ENCODE measurements at regions not wholly inside any gene's neighbourhood (a gene's known extent, or its start where the extent isn't known, plus 50 kb on each side); places are given as distances from the start of the nearest gene placed in this dataset.
"Not testable (repeated sequence)": the region's sequence is repeated elsewhere in the genome, so short reads cannot be mapped to it uniquely, and the experiment has no call there.

DNA sequence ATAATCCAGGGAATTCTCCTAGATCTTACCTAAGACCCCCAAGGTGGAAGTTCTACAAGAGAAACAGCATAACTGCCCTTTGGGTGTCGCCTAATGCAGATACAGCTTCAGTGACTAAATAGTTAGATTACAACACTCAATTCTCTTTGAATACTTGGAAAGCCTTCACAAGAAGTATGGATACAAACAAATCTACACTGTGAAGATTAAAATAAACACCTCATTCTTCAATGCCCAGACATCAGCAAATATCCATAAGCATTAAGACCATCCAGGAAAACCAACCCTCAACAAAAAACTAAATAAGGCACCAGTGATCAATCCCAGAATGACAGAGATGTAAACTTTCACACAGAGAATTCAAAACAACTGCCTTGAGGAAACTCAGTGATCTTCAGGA, 963.2 kb downstream of the PLOD2 start:
- Mint-ChIP-seq H3K4me1 (ENCODE audit: low read depth) (no peaks in the 10 kb centered on the region), H3K27ac (no peak overlapping the region), H3K27me3 (ENCODE audit: low read depth) (no peaks in the 10 kb centered on the region), H3K9me3 (peaks cover 5 to 6% of the 10 kb centered on the region in 2 donors), H3K4me3 (no peak overlapping the region), H3K36me3 (ENCODE audit: insufficient read depth in 2 of 2) (peaks cover 0 to 3% of the 10 kb centered on the region in 2 donors)
- DNase-seq = no peak
- no peak for ATAC-seq (replicated peaks in 1 of 2)

GRCh38 chr3:145209561-145209960, 951.4 kb downstream of the PLOD2 start:
- no peak for ATAC-seq (replicated peaks in 1 of 2)
- H3K36me3 Mint-ChIP-seq (ENCODE audit: insufficient read depth in 2 of 2) = no peaks in the 10 kb centered on the region
- no peaks in the 10 kb centered on the region for H3K4me1 Mint-ChIP-seq (ENCODE audit: low read depth)
- H3K4me3 Mint-ChIP-seq = no peak overlapping the region
- no peak for DNase-seq
- H3K9me3 Mint-ChIP-seq = peaks cover 2 to 4% of the 10 kb centered on the region in 2 donors
- no peak overlapping the region for H3K27ac Mint-ChIP-seq
- H3K27me3 Mint-ChIP-seq (ENCODE audit: low read depth) = no peaks in the 10 kb centered on the region

DNA sequence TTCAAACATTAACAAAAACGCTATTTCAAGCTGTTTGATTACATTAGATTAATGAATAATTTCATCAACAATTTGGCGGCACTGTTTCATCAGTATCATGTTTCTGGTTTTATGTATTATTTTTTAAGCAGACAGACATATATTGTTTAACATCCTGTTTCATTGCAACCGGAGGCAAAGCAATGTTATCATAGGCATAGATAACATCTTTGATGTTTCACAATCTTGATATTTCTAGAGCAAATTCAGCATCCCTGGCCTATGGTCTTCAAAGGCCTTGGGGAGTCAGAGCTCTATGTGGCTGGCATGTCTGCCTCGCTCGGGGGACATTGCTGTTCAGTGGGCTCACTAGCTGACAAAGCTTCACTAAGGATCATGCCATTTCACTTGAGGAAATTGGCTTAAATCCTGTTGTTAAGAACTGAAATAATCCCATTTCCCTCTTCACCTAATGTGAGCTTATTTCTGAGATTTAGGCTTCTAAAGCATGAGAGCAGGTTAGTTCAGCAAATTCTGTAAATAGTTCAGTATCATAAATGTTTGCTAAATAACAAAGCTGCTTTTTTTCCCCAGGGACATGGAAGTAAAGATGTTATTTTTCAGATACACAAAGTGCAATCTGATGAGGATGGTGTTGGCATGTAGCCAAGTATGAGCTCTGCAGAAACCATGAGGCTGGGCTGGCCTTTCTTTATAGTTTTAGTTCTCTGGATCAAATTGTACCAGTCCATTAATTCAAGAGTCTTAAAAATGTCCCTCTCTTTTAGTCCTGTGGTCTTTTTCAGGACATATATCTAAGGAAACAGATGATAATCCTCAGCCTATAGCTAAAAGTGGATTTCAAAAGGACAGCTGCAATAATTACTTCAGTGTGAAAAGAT, 941.4 kb downstream of the PLOD2 start:
- Mint-ChIP-seq H3K4me1 (ENCODE audit: low read depth) (no peaks in the 10 kb centered on the region), H3K27ac (no peak overlapping the region), H3K27me3 (ENCODE audit: low read depth) (no peaks in the 10 kb centered on the region), H3K9me3 (peaks cover 5 to 10% of the 10 kb centered on the region in 2 donors), H3K36me3 (ENCODE audit: insufficient read depth in 2 of 2) (no peaks in the 10 kb centered on the region), H3K4me3 (no peak overlapping the region)
- ATAC-seq (replicated peaks in 1 of 2) (no peak), DNase-seq (no peak)

- Mint-ChIP-seq H3K27ac (no peak overlapping the region), H3K4me3 (no peak overlapping the region), H3K27me3 (ENCODE audit: low read depth) (no peaks in the 10 kb centered on the region), H3K36me3 (ENCODE audit: insufficient read depth in 2 of 2) (no peaks in the 10 kb centered on the region), H3K9me3 (peaks cover 4% of the 10 kb centered on the region in 2 donors), H3K4me1 (ENCODE audit: low read depth) (no peaks in the 10 kb centered on the region)
- ATAC-seq (replicated peaks in 1 of 2) = no peak
- no peak for DNase-seq
Measured at GRCh38 chr3:145224886-145225285, 936.1 kb downstream of the PLOD2 start.

GRCh38 chr3:145243875-145244274, 917.1 kb downstream of the PLOD2 start:
- Mint-ChIP-seq H3K9me3 (peaks cover 2 to 10% of the 10 kb centered on the region in 2 donors), H3K27ac (no peak overlapping the region), H3K27me3 (ENCODE audit: low read depth) (no peaks in the 10 kb centered on the region), H3K4me3 (no peak overlapping the region), H3K4me1 (ENCODE audit: low read depth) (no peaks in the 10 kb centered on the region), H3K36me3 (ENCODE audit: insufficient read depth in 2 of 2) (peaks cover 1 to 4% of the 10 kb centered on the region in 2 donors)
- no peak for ATAC-seq (replicated peaks in 1 of 2)
- no peak for DNase-seq

DNA sequence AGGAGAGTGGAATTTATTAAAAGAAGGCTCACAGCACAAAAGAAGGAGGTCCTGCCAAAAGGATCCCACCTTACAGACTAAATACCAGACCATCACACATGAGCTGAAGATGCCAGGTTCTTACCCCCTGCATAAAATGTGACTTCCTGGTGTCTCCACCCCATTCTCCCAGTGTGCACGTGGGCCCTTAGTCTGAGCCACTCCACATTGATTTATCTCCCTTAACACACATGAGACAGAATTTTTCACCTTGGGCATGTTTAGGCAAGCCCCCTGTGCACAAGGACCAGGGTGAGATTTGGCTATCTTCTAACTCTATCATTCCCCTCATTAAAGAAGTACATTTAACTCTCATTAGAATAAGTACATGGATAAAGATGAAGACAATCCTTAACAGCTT, 916.7 kb downstream of the PLOD2 start:
- ATAC-seq (replicated peaks in 1 of 2) (no peak), DNase-seq (no peak)
- no peaks in the 10 kb centered on the region for H3K27me3 Mint-ChIP-seq (ENCODE audit: low read depth)
- peaks cover 1 to 7% of the 10 kb centered on the region in 2 donors for H3K36me3 Mint-ChIP-seq (ENCODE audit: insufficient read depth in 2 of 2)
- no peak overlapping the region for H3K4me3 Mint-ChIP-seq
- H3K9me3 Mint-ChIP-seq = peaks cover 1 to 10% of the 10 kb centered on the region in 2 donors
- no peaks in the 10 kb centered on the region for H3K4me1 Mint-ChIP-seq (ENCODE audit: low read depth)
- H3K27ac Mint-ChIP-seq = no peak overlapping the region

DNA sequence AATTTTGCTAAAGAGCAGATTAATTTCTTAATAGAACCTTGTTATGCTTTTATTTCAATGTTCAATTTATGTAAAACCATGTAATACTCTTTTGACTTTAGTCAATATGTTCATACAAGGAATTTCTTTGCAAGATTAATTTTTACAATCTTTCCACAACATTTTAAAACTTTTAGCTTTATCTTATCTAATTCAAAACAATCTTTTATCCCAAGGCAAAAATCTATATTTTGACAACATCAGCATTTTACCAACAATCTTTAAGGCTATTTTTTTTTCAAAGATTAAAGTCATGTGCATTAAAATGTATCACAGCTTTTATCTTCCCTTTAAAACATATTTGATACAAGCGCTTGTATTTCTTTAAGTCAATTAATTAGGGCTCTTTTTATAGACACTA, 914.7 kb downstream of the PLOD2 start:
- ATAC-seq (replicated peaks in 1 of 2) (no peak), DNase-seq (no peak)
- H3K27ac Mint-ChIP-seq = no peak overlapping the region
- H3K4me3 Mint-ChIP-seq = no peak overlapping the region
- H3K4me1 Mint-ChIP-seq (ENCODE audit: low read depth) = no peaks in the 10 kb centered on the region
- H3K9me3 Mint-ChIP-seq = peaks cover 3 to 6% of the 10 kb centered on the region in 2 donors
- no peaks in the 10 kb centered on the region for H3K27me3 Mint-ChIP-seq (ENCODE audit: low read depth)
- H3K36me3 Mint-ChIP-seq (ENCODE audit: insufficient read depth in 2 of 2) = peaks cover 4 to 10% of the 10 kb centered on the region in 2 donors

- H3K4me1 Mint-ChIP-seq (ENCODE audit: low read depth) = no peaks in the 10 kb centered on the region
- ATAC-seq (replicated peaks in 1 of 2) (no peak), DNase-seq (no peak)
- H3K36me3 Mint-ChIP-seq (ENCODE audit: insufficient read depth in 2 of 2) = peaks cover 4 to 10% of the 10 kb centered on the region in 2 donors
- H3K27me3 Mint-ChIP-seq (ENCODE audit: low read depth) = no peaks in the 10 kb centered on the region
- peaks cover 5 to 6% of the 10 kb centered on the region in 2 donors for H3K9me3 Mint-ChIP-seq
- no peak overlapping the region for H3K4me3 Mint-ChIP-seq
- no peak overlapping the region for H3K27ac Mint-ChIP-seq
Measured at GRCh38 chr3:145248928-145249327, 912.1 kb downstream of the PLOD2 start.

- H3K27ac Mint-ChIP-seq = no peak overlapping the region
- H3K4me1 Mint-ChIP-seq (ENCODE audit: low read depth) = no peaks in the 10 kb centered on the region
- H3K9me3 Mint-ChIP-seq = peaks cover 5% of the 10 kb centered on the region in 2 donors
- DNase-seq (no peak), ATAC-seq (replicated peaks in 1 of 2) (no peak)
- peaks cover 4 to 10% of the 10 kb centered on the region in 2 donors for H3K36me3 Mint-ChIP-seq (ENCODE audit: insufficient read depth in 2 of 2)
- no peak overlapping the region for H3K4me3 Mint-ChIP-seq
- H3K27me3 Mint-ChIP-seq (ENCODE audit: low read depth) = no peaks in the 10 kb centered on the region
Measured at GRCh38 chr3:145251311-145251710, 909.7 kb downstream of the PLOD2 start.

GRCh38 chr3:145257967-145258366, 903.0 kb downstream of the PLOD2 start:
- H3K4me1 Mint-ChIP-seq (ENCODE audit: low read depth); H3K27ac Mint-ChIP-seq; H3K27me3 Mint-ChIP-seq (ENCODE audit: low read depth); ATAC-seq (replicated peaks in 1 of 2); H3K36me3 Mint-ChIP-seq (ENCODE audit: insufficient read depth in 2 of 2); H3K9me3 Mint-ChIP-seq; DNase-seq; H3K4me3 Mint-ChIP-seq: not testable (repeated sequence)

DNA sequence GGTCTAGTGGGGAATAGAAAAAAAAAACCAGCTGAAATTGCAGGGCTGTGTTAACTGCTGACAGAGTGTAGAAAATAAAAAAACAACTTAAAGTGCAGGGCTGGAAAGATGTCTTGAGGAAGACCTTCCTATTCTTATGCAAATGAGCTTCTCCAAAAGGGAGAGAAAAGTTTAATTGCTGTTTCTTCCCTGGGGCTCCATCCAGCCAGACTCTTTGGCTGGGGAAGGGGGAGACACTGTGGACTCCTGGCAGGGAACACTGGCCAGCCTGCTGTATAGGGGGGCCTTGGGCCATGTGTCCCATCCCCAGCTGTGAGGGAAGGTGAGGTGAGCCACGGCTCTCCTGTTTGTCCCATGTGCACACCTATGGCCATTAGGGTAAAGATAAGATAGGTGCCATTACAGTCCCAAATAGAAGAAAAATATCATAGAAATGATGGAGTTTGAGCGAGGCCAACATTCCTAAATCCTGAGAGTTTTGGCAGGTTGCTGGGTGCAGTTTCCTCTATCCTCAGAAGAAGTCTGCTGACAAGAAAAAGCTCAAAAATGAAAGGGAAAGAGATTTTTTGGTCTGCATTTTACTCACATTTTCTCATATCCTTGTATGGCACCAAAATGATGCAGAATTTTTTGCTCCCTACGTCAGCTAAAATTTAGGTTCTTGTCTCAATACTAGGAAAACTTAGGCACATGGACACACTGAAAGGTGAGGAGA, 901.7 kb downstream of the PLOD2 start:
- H3K9me3 Mint-ChIP-seq = peaks cover 0 to 2% of the 10 kb centered on the region in 2 donors
- no peak overlapping the region for H3K27ac Mint-ChIP-seq
- H3K4me1 Mint-ChIP-seq (ENCODE audit: low read depth) = no peaks in the 10 kb centered on the region
- DNase-seq (no peak), ATAC-seq (replicated peaks in 1 of 2) (no peak)
- H3K4me3 Mint-ChIP-seq = no peak overlapping the region
- H3K36me3 Mint-ChIP-seq (ENCODE audit: insufficient read depth in 2 of 2) = peaks cover 0 to 1% of the 10 kb centered on the region in 2 donors
- H3K27me3 Mint-ChIP-seq (ENCODE audit: low read depth) = no peaks in the 10 kb centered on the region

DNA sequence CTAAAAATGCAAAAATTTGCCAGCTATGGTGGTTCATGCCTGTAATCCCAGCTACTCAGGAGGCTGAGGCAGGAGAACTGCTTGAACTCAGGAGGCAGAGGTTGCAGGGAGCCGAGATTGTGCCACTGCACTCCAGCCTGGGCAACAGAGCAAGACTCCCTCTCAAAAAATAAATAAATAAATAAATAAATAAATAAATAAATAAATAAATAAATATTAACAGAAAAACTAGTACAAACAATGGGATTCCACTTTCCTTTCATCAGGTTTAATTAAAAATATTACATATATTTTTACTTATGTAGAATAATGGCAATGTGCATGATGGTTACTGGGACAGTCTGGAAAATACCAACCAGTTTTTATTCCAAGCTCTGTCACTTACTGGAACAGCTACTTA, 897.5 kb downstream of the PLOD2 start:
- not testable (repeated sequence) for H3K4me1 Mint-ChIP-seq (ENCODE audit: low read depth)

GRCh38 chr3:145266368-145266767, 894.6 kb downstream of the PLOD2 start:
- no peaks in the 10 kb centered on the region for H3K36me3 Mint-ChIP-seq (ENCODE audit: insufficient read depth in 2 of 2)
- ATAC-seq (replicated peaks in 1 of 2) (no peak), DNase-seq (no peak)
- no peaks in the 10 kb centered on the region for H3K4me1 Mint-ChIP-seq (ENCODE audit: low read depth)
- H3K27me3 Mint-ChIP-seq (ENCODE audit: low read depth) = no peaks in the 10 kb centered on the region
- peaks cover 0 to 2% of the 10 kb centered on the region in 2 donors for H3K9me3 Mint-ChIP-seq
- no peak overlapping the region for H3K4me3 Mint-ChIP-seq
- H3K27ac Mint-ChIP-seq = no peak overlapping the region

More for the DNA sequence above, 897.5 kb downstream of the PLOD2 start:
- H3K36me3 Mint-ChIP-seq (ENCODE audit: insufficient read depth in 2 of 2); H3K27me3 Mint-ChIP-seq (ENCODE audit: low read depth); H3K9me3 Mint-ChIP-seq; DNase-seq; H3K27ac Mint-ChIP-seq; H3K4me3 Mint-ChIP-seq; ATAC-seq (replicated peaks in 1 of 2): not testable (repeated sequence)

Data from activated T-cell treated with anti-CD3 and anti-CD28 coated beads, Interleukin-2, amount 50 U/mL, for 72 hours (primary cell).